HG02678 (cell line): ENCODE measurements at regions not wholly inside any gene's neighbourhood (a gene's known extent, or its start where the extent isn't known, plus 50 kb on each side); places are given as distances from the start of the nearest gene placed in this dataset.

Experiments used
- ATAC-seq: cut with Tn5 transposase; IDR thresholded peaks from one replicate; pipeline ENCODE4 v1.9.1; 2021; ENCODE audit warnings: mild to moderate bottlenecking, moderate library complexity; ENCODE audit not compliant: unreplicated experiment

- ATAC-seq = no peak
Observed at GRCh38 chr6:43877036-43877435, 107.0 kb downstream of the VEGFA start.

DNA sequence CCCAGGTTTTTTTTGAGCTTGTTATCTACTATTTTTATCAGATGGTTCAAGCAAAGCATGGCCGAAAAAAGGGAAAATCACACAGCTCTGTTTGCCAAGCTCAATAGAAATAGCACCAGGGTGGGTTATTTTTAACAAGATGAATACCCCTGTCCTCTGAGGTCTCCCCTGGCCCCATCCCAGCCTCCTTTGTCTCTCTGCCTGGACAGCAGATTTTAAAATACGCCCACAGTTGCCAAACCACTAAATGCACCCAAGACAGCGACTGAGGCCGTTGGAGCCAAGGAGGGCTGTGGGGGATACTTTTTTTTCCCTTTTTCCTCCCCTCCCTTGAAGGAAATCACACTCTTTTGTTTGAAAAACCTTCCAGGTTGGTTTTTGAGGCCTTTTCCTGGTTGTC lies 106.6 kb downstream of the VEGFA start:
- ATAC-seq = no peak

DNA sequence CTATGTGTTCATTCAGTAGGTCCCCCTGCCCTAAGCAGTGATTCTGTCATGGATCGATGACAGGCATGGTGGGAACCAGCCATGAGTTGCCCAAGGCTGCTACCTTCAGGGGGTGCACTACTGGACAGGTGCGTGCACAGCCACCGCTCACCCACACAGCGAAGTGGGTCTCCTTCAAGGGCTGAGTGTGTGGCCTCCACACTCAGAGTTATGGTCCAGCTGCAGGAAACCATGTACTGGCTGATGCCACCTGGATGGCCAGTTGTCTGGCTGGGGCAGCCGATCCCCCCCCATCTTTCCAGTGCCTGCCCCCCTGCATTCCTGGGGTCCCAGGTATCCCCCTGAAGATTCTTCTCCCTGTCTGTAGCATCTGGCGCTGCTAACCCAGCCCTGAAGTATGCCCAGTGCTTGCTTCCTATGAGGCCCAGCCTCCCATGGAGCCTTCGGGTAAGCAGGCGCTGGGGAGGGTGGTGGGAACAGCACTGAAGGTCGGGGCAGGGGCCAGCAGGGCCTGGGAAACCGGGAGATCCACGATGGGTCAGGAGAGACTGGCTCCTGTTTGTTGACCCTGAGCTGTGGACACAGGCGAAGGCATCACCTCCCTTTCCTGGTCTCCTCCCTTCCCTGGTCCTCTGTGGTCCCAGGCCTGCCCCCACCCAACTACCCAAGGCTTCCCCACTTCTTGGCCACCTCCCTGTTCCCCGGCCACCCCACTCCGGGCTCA lies 106.0 kb downstream of the VEGFA start:
- no peak for ATAC-seq

DNA sequence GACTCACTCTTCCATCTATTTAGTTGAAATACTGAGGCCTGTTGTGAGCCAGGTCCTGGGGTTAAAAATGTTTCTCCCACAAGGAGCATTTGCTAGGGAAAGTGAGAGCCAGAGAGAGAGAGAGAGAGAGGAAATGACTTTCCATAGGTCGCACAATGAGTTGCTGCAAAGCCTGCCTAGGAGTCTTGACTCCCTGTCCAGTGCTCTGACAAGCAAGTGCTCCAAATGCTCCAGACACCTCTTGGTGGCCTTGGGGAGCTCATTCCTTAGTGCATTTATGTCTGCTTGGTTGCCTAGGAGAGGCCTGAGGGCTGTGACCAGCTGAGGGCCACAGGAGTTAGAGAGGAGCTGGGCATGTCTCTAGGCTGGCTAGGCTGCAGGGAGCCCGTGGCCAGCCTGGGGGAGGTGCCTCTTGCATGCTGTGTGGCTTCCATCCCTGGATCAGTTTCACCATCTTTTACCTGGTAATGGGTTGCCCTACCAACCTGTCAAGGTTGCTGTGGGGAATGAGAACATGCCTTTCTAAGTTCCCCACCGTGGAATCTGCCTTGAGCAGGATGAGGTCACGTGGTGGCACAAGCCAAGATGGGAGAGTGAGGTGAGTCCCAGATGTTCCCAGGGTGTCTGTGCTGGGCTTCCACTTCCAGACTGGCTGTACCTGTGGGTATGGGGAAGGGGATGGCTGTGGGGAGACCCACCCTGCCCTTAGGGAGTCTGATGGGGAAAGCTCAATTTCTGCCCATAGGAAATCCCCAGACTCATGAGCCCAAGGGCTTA lies 105.0 kb downstream of the VEGFA start:
- no peak for ATAC-seq

GRCh38 chr6:43873806-43874714 lies 104.0 kb downstream of the VEGFA start:
- no peak for ATAC-seq

DNA sequence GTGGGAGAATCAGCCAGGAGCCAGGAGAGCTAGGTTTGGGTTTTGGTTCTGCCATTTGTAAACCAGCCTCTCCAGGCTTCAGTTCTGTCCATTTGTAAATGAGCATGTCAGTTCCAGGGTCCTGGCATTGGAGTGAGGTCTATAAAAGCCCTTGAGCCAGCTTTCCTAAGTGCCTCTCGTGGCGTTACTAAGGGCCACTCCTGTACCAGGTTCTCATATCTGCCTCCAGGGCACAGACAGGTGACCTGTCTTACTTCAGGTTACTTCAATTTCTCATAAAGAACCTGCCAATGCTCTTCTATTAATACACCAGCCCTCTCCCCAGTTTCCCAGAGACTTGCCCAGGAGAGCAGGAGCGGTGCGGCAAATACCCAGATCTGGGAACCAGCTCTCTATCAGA lies 101.9 kb downstream of the VEGFA start:
- no peak for ATAC-seq

DNA sequence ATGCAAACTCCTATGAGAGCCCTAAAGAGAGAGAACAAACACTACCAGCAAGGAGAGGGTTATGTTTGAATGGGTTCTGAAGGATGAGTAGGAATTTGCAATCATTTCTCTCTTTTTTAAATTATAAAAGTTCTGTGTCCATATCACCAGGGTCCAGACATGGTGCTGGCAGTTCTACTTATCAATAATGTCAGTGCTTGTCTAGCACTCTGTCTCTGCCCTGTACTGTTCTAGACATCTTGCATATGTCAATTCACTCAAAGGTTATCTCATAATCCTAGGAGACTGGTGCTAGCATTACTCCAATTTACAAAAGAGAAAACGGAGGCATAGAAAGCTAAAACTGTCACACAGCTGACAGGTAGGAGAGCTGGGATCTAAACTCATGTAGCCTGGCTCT lies 101.3 kb downstream of the VEGFA start:
- no peak for ATAC-seq

GRCh38 chr6:43870660-43871061 lies 100.7 kb downstream of the VEGFA start:
- no peak for ATAC-seq

DNA sequence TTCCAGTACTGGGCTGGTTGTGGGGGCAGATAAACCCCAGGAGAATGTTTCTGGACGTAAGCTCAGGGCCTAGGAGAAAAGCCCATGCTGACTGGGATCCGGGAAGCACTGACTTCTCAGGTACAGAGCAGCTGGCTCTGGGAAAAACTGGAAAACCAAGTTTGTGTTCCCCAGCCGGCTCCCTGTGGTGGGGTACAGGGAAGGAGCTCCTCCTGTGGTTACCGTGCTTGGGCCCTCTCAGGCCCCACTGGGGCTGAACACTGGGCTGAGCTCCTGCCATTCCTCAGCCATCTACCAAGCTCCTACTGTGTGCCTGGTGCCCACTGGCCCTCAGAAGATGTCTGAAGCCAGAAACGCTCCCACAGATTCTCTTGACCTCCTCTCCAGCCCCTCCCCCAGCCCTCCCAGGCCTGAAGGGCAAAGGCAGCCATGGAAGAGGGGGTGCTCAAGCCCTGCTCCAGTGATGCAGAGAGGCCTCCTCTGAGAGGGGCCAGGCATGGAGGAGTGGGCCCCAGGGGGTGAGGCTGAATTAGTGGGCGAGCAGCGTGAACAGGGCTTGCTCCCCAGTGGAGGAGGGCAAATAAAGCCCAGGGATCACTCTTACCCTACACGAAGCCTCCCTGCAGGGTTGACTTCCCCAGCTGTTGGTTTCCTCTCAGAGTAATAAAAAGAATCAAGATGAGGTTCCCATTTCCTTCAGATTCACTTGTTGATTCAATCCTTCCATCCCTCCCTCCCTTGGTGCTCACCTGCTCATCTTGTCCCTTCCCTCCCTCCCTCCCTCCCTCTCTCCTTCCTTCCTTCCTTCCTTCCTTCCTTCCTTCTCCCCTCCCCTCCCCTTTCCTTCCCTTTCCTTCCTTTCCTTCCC lies 100.0 kb downstream of the VEGFA start:
- ATAC-seq = no peak

DNA sequence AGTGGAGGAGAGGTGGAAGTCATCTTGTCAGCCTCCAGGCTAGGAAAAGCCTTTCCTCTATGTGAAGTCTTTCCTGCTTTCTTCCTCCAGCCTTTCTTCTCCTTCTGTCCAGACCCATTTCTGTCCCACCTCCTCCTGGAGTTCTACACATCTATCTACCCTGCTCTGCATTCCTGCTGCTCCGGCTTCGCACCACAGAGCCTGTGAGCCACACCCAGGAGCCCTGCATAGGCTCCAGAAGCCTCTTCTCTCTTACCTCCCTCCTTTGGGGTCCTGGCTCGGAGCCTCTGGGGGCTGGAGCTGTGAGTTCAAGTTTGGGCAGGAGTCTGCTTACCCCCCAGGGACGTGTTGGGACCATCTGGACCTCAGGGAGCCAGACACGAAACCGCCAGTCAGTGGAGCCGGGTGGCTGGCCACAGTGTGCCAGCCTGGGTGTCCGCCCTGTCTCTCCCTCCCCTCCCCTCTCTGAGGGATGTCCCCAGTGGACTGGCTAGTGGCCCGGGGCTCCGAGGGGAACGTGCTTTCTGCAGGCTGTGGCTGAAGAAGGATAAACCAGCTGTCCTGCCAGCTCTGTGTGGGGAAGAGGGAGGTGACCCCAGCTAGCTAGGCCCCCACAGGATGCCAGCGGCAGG lies 99.2 kb downstream of the VEGFA start:
- no peak for ATAC-seq

GRCh38 chr6:43868467-43868866 lies 98.5 kb downstream of the VEGFA start:
- no peak for ATAC-seq

GRCh38 chr6:43867996-43868395 lies 98.0 kb downstream of the VEGFA start:
- no peak for ATAC-seq

GRCh38 chr6:43867246-43867645 lies 97.2 kb downstream of the VEGFA start:
- ATAC-seq = no peak

DNA sequence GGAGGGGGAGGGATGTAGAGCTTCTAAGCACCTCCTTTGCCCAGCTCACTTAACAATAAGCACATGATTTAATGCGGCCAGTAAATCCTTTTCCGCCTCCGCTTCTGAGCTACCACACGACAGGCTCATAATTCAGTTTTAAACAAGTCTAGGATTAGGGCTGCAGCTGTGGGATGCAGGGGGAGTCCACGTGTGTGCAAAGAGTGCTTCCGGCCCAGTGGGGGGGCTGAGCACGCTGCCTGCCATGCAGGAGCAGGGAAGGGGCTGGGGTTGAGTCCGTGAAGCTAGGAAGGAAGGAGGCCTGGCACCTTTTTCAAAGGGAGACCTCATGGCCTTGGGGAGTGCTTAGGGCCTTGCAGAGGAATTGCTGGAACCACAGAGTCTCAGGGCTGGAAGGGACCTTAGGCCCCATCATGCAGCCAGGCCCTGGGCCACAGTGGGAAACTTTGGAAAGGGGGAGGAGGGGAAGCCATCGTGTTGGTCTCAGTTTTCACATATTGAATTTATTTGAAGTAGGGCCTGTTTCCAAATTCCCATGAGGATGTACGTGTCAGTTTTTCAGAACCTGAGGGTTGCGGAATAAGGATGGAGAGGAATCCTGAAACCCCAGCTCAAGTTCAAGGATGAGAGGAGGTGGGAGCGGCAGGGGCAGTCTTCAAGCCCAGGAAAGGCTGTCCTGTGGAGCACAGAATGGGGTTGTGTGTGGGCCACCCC lies 96.1 kb downstream of the VEGFA start:
- ATAC-seq = no peak

DNA sequence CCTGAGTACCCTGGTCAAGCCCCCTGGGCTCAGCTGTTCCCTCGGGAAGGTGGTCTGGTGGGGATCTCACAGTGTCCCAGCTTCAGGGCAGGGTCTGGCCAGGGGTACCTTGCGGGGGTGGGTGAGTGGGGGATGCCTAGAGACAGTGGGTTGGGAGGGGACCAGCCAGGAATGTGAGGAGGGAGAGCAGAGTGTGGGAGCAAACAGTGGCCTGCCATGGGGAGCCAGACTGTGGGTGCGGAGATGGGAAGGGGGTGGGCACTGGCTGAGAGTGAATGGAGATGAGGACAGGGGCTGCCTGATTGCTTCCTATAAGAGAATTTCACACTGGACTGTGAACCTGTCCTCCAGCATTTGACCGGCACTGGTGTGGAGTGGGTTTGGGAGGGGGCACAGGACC lies 95.1 kb downstream of the VEGFA start:
- no peak for ATAC-seq

- no peak for ATAC-seq
Observed at GRCh38 chr6:43862925-43863324, 92.9 kb downstream of the VEGFA start.

- ATAC-seq = no peak
Observed at GRCh38 chr6:43861212-43861894, 91.3 kb downstream of the VEGFA start.

DNA sequence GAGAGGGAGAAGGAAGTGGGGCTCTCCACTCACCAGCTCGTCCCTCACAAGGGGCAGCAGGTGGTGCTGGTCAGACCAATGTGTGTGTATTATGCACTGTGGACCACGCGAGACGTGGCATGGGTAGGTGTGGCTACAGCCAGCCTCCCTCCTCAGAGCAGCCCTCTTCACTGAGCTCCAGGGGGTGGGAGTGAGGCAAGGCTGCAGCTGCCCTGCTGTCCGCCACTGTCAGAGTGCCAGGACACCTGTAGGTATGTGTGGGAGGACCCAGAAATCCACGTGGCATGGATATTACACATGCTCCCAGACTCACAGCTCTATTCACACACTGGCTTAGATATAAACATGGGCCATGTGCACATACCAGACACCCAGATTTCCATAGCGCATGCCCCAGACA lies 90.3 kb downstream of the VEGFA start:
- ATAC-seq = no peak

DNA sequence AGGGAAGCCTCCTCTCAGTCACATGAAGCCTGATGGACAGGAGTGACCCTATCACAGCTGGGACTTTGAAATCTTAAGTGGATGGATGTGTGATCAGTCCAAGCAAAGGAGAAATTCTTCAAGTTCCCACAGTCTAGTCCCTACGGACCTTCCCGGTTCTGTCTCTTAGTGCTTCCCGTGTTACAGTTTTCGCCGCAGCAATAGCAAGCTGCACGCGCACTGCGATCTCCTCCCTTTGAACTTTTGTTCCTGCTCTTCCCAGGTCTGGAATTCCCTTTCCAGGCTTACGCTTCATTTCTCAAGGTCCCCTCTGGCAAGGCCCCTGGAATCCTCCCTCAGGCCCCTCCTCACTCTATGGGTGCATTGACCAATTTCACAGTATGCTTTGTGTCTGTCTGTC lies 89.2 kb downstream of the VEGFA start:
- no peak for ATAC-seq
